ENCODE measurements at regions not wholly inside any gene's neighbourhood (a gene's known extent, or its start where the extent isn't known, plus 50 kb on each side); places are given as distances from the start of the nearest gene placed in this dataset.
"Not testable (repeated sequence)": the region's sequence is repeated elsewhere in the genome, so short reads cannot be mapped to it uniquely, and the experiment has no call there.

DNA sequence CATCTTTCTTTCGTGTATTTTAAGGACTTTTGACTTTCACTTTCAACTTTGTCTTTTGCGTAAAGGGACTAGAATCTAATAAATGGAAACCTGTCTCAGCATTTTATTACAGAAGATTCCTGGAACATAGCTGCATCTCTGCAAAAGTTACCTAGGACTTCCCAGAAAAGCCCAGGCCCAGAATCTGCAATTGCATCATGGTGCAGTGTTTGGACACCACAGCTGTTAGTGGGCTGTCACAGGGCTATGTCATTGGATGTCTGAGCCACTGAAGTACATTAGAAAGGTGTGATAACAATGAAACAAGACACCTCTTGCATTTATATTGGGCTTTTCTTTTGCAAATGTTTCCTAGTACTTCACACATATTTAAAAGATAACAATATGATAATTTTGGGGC lies 199.9 kb upstream of the IGF1 start:
- H3K4me3 ChIP-seq (ENCODE audit: low read depth, low read length) = no peak overlapping the region
- TF ChIP-seq, protein P1, sequence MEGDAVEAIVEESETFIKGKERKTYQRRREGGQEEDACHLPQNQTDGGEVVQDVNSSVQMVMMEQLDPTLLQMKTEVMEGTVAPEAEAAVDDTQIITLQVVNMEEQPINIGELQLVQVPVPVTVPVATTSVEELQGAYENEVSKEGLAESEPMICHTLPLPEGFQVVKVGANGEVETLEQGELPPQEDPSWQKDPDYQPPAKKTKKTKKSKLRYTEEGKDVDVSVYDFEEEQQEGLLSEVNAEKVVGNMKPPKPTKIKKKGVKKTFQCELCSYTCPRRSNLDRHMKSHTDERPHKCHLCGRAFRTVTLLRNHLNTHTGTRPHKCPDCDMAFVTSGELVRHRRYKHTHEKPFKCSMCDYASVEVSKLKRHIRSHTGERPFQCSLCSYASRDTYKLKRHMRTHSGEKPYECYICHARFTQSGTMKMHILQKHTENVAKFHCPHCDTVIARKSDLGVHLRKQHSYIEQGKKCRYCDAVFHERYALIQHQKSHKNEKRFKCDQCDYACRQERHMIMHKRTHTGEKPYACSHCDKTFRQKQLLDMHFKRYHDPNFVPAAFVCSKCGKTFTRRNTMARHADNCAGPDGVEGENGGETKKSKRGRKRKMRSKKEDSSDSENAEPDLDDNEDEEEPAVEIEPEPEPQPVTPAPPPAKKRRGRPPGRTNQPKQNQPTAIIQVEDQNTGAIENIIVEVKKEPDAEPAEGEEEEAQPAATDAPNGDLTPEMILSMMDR (IDR thresholded peaks at IDR 0.05; ENCODE audit: insufficient read depth, low read length) = no peak
- DNase-seq (ENCODE audit: low read depth) = no peak

DNA sequence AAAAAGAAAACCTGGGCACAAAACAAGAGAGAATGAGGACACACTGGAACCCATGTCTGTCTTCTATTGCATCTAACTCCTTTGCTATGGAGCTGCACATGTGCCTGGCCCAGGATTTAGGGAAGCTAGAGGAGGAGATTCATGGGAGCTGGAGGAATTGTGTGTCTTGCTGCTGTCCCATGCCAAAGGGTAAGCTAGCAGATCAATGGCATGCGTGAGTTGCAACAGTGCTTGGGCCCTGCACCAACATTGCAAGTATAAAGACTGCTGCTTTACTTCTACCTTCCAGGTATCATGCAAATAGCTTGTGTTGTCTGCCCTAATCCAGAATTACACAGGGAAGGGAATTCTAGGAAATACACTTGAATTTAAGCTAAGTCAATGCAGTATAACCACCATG lies 196.4 kb upstream of the IGF1 start:
- no peak overlapping the region for H3K4me3 ChIP-seq (ENCODE audit: low read depth, low read length)
- no peak for DNase-seq (ENCODE audit: low read depth)
- TF ChIP-seq, protein P1 (IDR thresholded peaks at IDR 0.05; ENCODE audit: insufficient read depth, low read length) = no peak

DNA sequence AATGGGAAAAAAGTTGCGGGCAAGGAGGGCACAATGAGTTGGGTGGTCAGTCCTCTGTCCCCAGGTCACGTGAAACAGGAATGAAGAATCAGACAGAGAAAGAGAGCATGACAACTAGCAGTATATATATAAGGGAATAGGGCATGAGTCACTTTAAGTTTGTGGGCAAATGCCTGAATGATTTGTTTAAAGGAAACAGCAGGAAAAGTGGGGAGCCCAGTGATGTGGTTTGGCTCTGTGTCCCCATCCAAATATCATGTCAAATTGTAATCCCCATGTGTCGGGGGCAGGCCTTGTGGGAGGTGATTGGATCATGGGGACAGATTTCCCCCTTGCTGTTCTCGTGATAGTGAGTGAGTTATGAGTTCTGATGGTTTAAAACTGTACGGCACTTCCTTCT lies 195.3 kb upstream of the IGF1 start:
- DNase-seq (ENCODE audit: low read depth) = no peak
- TF ChIP-seq, protein P1 (IDR thresholded peaks at IDR 0.05; ENCODE audit: insufficient read depth, low read length) = no peak
- no peak overlapping the region for H3K4me3 ChIP-seq (ENCODE audit: low read depth, low read length)

DNA sequence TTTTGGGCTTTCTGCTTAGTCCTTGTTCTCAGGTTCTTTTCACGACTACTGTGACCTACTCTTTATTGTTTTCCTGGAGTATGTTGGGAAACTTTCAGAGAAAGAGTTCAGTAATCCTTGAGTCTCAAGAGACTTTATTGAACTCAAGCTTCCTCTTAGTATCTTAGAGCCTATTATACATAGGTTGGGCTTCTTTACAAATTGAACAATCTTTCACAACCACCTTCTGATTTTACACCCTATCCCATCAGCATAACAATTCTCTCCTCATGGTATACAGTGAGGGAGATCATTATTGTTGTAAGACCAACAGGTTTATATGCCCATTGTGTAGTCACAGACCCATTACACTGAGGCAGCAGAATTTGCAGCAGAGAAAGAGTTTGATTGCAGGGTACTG lies 193.2 kb upstream of the IGF1 start:
- H3K4me3 ChIP-seq (ENCODE audit: low read depth, low read length) = no peak overlapping the region
- TF ChIP-seq, protein P1 (IDR thresholded peaks at IDR 0.05; ENCODE audit: insufficient read depth, low read length) = no peak
- no peak for DNase-seq (ENCODE audit: low read depth)

DNA sequence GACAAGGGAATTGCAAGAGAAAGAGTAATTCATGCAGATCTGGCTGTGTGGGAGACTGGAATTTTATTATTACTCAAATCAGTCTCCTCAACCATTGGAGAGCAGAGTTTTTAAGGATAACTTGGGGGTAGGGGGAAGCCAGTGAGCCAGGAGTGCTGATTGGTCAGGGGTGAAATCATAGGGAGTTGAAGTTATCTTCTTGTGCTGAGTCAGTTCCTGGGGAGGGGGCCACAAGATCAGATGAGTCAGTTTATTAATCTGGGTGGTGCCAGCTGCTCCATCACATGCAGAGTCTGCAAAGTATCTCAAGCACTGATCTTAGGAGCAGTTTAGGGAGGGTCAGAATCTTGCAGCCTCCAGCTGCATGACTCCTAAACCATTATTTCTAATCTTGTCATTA lies 191.8 kb upstream of the IGF1 start:
- not testable (repeated sequence) for DNase-seq (ENCODE audit: low read depth); H3K4me3 ChIP-seq (ENCODE audit: low read depth, low read length)

DNA sequence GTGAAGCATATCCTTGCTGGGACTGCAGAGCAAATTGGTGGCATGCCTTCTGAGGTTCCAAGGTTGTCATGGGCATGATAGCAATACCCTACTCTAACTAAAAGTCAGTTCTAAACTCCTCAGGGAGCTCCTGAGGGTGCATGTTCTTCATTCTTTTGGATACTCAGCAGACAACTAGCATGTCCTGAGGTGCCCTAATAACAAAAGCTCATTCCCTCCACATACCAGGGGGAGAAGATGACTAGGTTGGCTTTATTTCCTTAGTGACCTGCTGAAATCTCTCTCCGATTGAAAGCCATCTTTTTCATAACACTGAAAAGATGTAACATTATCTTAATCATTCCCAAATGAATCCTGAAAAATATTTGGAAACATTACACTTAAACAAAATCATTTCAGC lies 188.7 kb upstream of the IGF1 start:
- no peak for DNase-seq (ENCODE audit: low read depth)
- TF ChIP-seq, protein P1 (IDR thresholded peaks at IDR 0.05; ENCODE audit: insufficient read depth, low read length) = no peak
- H3K4me3 ChIP-seq (ENCODE audit: low read depth, low read length) = no peak overlapping the region

DNA sequence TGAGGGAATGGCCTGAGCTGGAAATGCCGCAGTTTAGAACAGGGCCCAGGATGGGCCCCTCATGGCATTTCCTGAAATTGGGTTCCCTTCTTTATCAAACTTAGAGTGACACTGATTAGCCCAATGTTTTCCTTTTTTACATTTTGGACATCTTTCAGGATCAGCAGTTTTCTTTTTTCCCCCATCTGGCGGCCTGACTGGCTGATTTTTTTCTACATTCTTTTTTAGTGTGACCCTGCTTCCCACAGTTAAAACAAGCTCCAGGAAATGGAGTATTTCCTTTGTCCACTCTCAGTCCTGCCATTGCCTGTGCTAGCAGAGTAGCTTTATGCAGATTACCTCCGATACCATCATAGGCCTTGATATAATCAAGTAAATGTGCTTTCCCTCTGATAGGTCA lies 185.8 kb upstream of the IGF1 start:
- H3K4me3 ChIP-seq (ENCODE audit: low read depth, low read length); DNase-seq (ENCODE audit: low read depth): not testable (repeated sequence)

DNA sequence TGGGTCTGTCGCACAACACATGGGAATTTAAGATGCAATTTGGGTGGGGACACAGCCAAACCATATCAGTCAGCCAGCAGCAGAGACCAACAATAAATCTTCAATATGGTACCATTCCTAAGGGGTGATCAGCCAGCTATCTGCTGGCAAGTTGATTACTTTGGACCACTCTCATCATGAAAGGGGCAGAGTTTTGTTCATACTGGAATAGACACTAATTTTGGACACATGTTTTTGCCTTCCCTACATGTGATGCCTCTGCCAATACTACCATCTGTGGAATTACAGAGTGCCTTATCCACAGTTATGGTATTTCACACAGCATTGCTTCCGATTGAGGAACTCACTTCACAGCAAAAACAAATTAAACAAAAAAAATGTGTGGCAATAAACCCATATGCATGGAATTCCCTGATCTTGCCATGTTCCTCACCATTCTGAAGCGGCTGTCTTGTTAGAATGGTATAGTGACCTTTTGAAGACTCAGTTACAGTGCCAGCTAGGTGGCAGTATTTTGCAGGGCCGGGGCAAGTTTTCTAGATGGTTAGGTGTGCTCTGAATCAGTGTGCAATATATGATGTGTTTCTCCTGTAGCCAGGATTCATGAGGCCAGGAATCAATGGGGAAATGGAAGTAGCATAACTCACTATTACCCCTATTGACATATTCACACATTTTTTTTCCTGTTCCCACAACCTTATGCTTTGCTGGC lies 179.0 kb upstream of the IGF1 start:
- no peak for DNase-seq (ENCODE audit: low read depth)
- TF ChIP-seq, protein P1 (IDR thresholded peaks at IDR 0.05; ENCODE audit: insufficient read depth, low read length) = no peak

More for the DNA sequence above, 179.0 kb upstream of the IGF1 start:
- H3K4me3 ChIP-seq (ENCODE audit: low read depth, low read length) = no peak overlapping the region
